ENCODE measurements at regions not wholly inside any gene's neighbourhood (a gene's known extent, or its start where the extent isn't known, plus 50 kb on each side); places are given as distances from the start of the nearest gene placed in this dataset.

GRCh38 chr1:164256456-164256855 lies 302.5 kb upstream of the PBX1 start:
- no peak for TF ChIP-seq CTCF (IDR thresholded peaks at IDR 0.05; ENCODE audit: insufficient read depth in 1 of 2, low read depth in 1 of 2, low read length in 1 of 2, severe bottlenecking in 1 of 2, unreplicated experiment in 1 of 2)
- no peaks in the 10 kb centered on the region for H3K36me3 ChIP-seq (ENCODE audit: control insufficient read depth, insufficient read depth, low read length)
- Mint-ChIP-seq H3K27me3 (ENCODE audit: insufficient read depth, unreplicated experiment) (peaks cover 3% of the 10 kb centered on the region), H3K4me3 (ENCODE audit: unreplicated experiment) (no peak overlapping the region), H3K4me1 (ENCODE audit: low read depth, unreplicated experiment) (no peaks in the 10 kb centered on the region), H3K27ac (ENCODE audit: unreplicated experiment) (no peak overlapping the region), H3K9me3 (ENCODE audit: unreplicated experiment) (peaks cover 8% of the 10 kb centered on the region), H3K36me3 (ENCODE audit: insufficient read depth, unreplicated experiment) (no peaks in the 10 kb centered on the region)
- no peaks in the 10 kb centered on the region for H3K9me3 ChIP-seq
- intact Hi-C loops (cut with micrococcal nuclease; ENCODE audit: unreplicated experiment): no loop called here
- ChIA-PET CTCF (no interaction called here), POLR2A (no interaction called here)
- no peak for DNase-seq
- no peaks in the 10 kb centered on the region for H3K4me1 ChIP-seq
- H3K4me3 ChIP-seq (ENCODE audit: low read depth, low read length): no peak overlapping the region
- BruUV-seq (replicated peaks): no TSS peak
- H3K27me3 ChIP-seq (replicated peaks; ENCODE audit: control insufficient read depth, insufficient read depth, low read length): no peaks in the 10 kb centered on the region

- H3K36me3 ChIP-seq (ENCODE audit: control insufficient read depth, insufficient read depth, low read length): no peaks in the 10 kb centered on the region
- DNase-seq: no peak
- no peaks in the 10 kb centered on the region for H3K4me1 ChIP-seq
- Mint-ChIP-seq H3K4me3 (ENCODE audit: unreplicated experiment) (no peak overlapping the region), H3K27ac (ENCODE audit: unreplicated experiment) (no peak overlapping the region), H3K4me1 (ENCODE audit: low read depth, unreplicated experiment) (no peaks in the 10 kb centered on the region), H3K36me3 (ENCODE audit: insufficient read depth, unreplicated experiment) (no peaks in the 10 kb centered on the region), H3K9me3 (ENCODE audit: unreplicated experiment) (no peaks in the 10 kb centered on the region), H3K27me3 (ENCODE audit: insufficient read depth, unreplicated experiment) (no peaks in the 10 kb centered on the region)
- H3K4me3 ChIP-seq (ENCODE audit: low read depth, low read length): no peak overlapping the region
- intact Hi-C loops (cut with micrococcal nuclease; ENCODE audit: unreplicated experiment): no loop called here
- no peak for TF ChIP-seq CTCF (IDR thresholded peaks at IDR 0.05; ENCODE audit: insufficient read depth in 1 of 2, low read depth in 1 of 2, low read length in 1 of 2, severe bottlenecking in 1 of 2, unreplicated experiment in 1 of 2)
- H3K27me3 ChIP-seq (replicated peaks; ENCODE audit: control insufficient read depth, insufficient read depth, low read length): no peaks in the 10 kb centered on the region
- POLR2A ChIA-PET: no interaction called here
- CTCF ChIA-PET: no interaction called here
- BruUV-seq (replicated peaks): no TSS peak
- H3K9me3 ChIP-seq: no peaks in the 10 kb centered on the region
Observed at GRCh38 chr1:164261691-164262240, 297.2 kb upstream of the PBX1 start.

GRCh38 chr1:164263540-164263939 lies 295.4 kb upstream of the PBX1 start:
- BruUV-seq (replicated peaks): no TSS peak
- no peaks in the 10 kb centered on the region for H3K4me1 Mint-ChIP-seq (ENCODE audit: low read depth, unreplicated experiment)
- no peaks in the 10 kb centered on the region for H3K36me3 ChIP-seq (ENCODE audit: control insufficient read depth, insufficient read depth, low read length)
- no peaks in the 10 kb centered on the region for H3K9me3 Mint-ChIP-seq (ENCODE audit: unreplicated experiment)
- H3K4me3 Mint-ChIP-seq (ENCODE audit: unreplicated experiment): no peak overlapping the region
- no peaks in the 10 kb centered on the region for H3K36me3 Mint-ChIP-seq (ENCODE audit: insufficient read depth, unreplicated experiment)
- ChIA-PET POLR2A (no interaction called here), CTCF (no interaction called here)
- no peak overlapping the region for H3K27ac Mint-ChIP-seq (ENCODE audit: unreplicated experiment)
- no peak for TF ChIP-seq CTCF (IDR thresholded peaks at IDR 0.05; ENCODE audit: insufficient read depth in 1 of 2, low read depth in 1 of 2, low read length in 1 of 2, severe bottlenecking in 1 of 2, unreplicated experiment in 1 of 2)
- no peak overlapping the region for H3K4me3 ChIP-seq (ENCODE audit: low read depth, low read length)
- no peaks in the 10 kb centered on the region for H3K4me1 ChIP-seq
- H3K9me3 ChIP-seq: no peaks in the 10 kb centered on the region
- H3K27me3 ChIP-seq (replicated peaks; ENCODE audit: control insufficient read depth, insufficient read depth, low read length): no peaks in the 10 kb centered on the region
- intact Hi-C loops (cut with micrococcal nuclease; ENCODE audit: unreplicated experiment): no loop called here
- no peak for DNase-seq
- no peaks in the 10 kb centered on the region for H3K27me3 Mint-ChIP-seq (ENCODE audit: insufficient read depth, unreplicated experiment)
